GM12878 (cell line): ENCODE measurements at regions not wholly inside any gene's neighbourhood (a gene's known extent, or its start where the extent isn't known, plus 50 kb on each side); places are given as distances from the start of the nearest gene placed in this dataset.

Experiments
- ATAC-seq: fragments of 200-7000 bp; cut with Tn5 transposase; 3 replicates; pipeline ENCODE4 v1.9.1; 2020; ENCODE audit warnings: mild to moderate bottlenecking, moderate library complexity
- BruUV-seq: library from RNA; stranded (reverse); fragments of 400-500 nt; replicated peaks from 2 replicates; lab custom pipeline; 2021; lab: Mats Ljungman, UMichigan
- CTCF ChIA-PET: fragments of 300-600 bp; sonication (Branson Sonifier 250); formaldehyde crosslinking; extraction: SDS; loops from one replicate; lab custom pipeline; 2021; ENCODE audit warnings: inconsistent platforms; lab: Yijun Ruan, JAX
- POLR2A ChIA-PET: fragments of 350-600 bp; formaldehyde crosslinking; extraction: SDS; loops from one replicate; lab custom pipeline; 2021; ENCODE audit warnings: inconsistent platforms; lab: Charles Lee
- RAD21 ChIA-PET: fragments of 300-600 bp; sonication (Branson Sonifier 250); formaldehyde crosslinking; loops from one replicate; lab custom pipeline; 2023; ENCODE audit warnings: antibody characterized with exemption; ENCODE audit not compliant: unreplicated experiment; lab: Charles Lee
- SMC1A ChIA-PET: fragments of 300-600 bp; sonication (Branson Sonifier 250); formaldehyde crosslinking; loops from one replicate; lab custom pipeline; 2023; ENCODE audit not compliant: unreplicated experiment, uncharacterized antibody; lab: Charles Lee
- DNase-seq: peaks from one replicate; pipeline ENCODE4 v3.0.0-alpha.2; 2011; ENCODE audit warnings: low read depth, low spot score
- FAIRE-seq: peaks from 3 replicates; lab custom pipeline; 2011; peaks lifted over from hg19 to GRCh38; lab: Jason Lieb, UNC
- H2AFZ ChIP-seq: 2 replicates; pipeline ENCODE4 v1.6.0; 2011; ENCODE audit warnings: low read depth, low read length, control low read depth; ENCODE audit not compliant: control insufficient read depth
- H3K27ac ChIP-seq: 2 replicates; pipeline ENCODE4 v1.5.1; 2011; ENCODE audit warnings: control low read depth; ENCODE audit not compliant: control insufficient read depth, insufficient read depth
- H3K27me3 ChIP-seq, 2 experiments: replicated peaks in 1 of 2; 2 replicates each; pipeline versions ENCODE4 v1.6.0 to v1.6.1; 2011; ENCODE audit warnings: low read length in 1 of 2; ENCODE audit not compliant: control insufficient read depth in 2 of 2, insufficient read depth in 2 of 2
- H3K36me3 ChIP-seq, 2 experiments: 2 replicates each; pipeline ENCODE4 v1.5.1; 2011; ENCODE audit warnings: low read length in 1 of 2; ENCODE audit not compliant: control insufficient read depth in 2 of 2, insufficient read depth in 2 of 2
- H3K4me1 ChIP-seq: 2 replicates; pipeline ENCODE4 v1.6.1; 2011; ENCODE audit warnings: mild to moderate bottlenecking, low read length, moderate library complexity, mixed read lengths; ENCODE audit not compliant: control insufficient read depth, insufficient read depth
- H3K4me2 ChIP-seq: 2 replicates; pipeline ENCODE4 v1.6.0; 2011; ENCODE audit warnings: control low read depth; ENCODE audit not compliant: control insufficient read depth, insufficient read depth
- H3K4me3 ChIP-seq: fragments of 200-600 bp; sonication (generic); 2 replicates; pipeline ENCODE4 v1.5.1; 2016
- H3K79me2 ChIP-seq: 2 replicates; pipeline ENCODE4 v1.6.0; 2011; ENCODE audit warnings: low read length; ENCODE audit not compliant: control insufficient read depth, insufficient read depth
- H3K9ac ChIP-seq: 2 replicates; pipeline ENCODE4 v1.8.0; 2011; ENCODE audit warnings: low read length, control low read depth, mixed read lengths; ENCODE audit not compliant: control insufficient read depth, insufficient read depth
- H3K9me3 ChIP-seq: replicated peaks from 3 replicates; pipeline ENCODE4 v1.5.1; 2011; ENCODE audit warnings: mild to moderate bottlenecking, low read length; ENCODE audit not compliant: control insufficient read depth, insufficient read depth
- H4K20me1 ChIP-seq: 2 replicates; pipeline ENCODE4 v1.6.0; 2011; ENCODE audit not compliant: control insufficient read depth, insufficient read depth
- CEBPB ChIP-seq, 2 experiments: fragments of 150-350 bp in 1 of 2; IDR thresholded peaks; 2 replicates each; pipeline ENCODE4 v1.6.1; 2012 to 2014; ENCODE audit warnings: low read depth in 2 of 2, low read length in 2 of 2, borderline replicate concordance in 1 of 2, inconsistent platforms in 1 of 2
- PML ChIP-seq: IDR thresholded peaks from 2 replicates; pipeline ENCODE4 v1.6.1; 2012; ENCODE audit warnings: low read length, inconsistent platforms
- RB1 ChIP-seq: fragments of 450-650 bp; formaldehyde crosslinking; IDR thresholded peaks from 2 replicates; pipeline ENCODE4 v1.6.1; 2017; ENCODE audit warnings: mild to moderate bottlenecking, borderline replicate concordance
- TARDBP ChIP-seq: IDR thresholded peaks from 2 replicates; pipeline ENCODE4 v1.6.1; 2016; ENCODE audit warnings: borderline replicate concordance
- TBL1XR1 ChIP-seq: IDR thresholded peaks from 2 replicates; pipeline ENCODE4 v1.6.1; 2012; ENCODE audit warnings: low read depth, low read length, improper control_type of control experiment
- WRNIP1 ChIP-seq: IDR thresholded peaks from 2 replicates; pipeline ENCODE4 v1.6.1; 2011; ENCODE audit warnings: low read depth, low read length, improper control_type of control experiment, borderline replicate concordance
- ZNF207 ChIP-seq: fragments of 450-650 bp; IDR thresholded peaks from 2 replicates; pipeline ENCODE4 v1.6.1; 2014; ENCODE audit warnings: antibody characterized with exemption, mild to moderate bottlenecking, borderline replicate concordance
- WGBS: methylation state at CpG from one replicate; pipeline ENCODE4 v1.1.6; 2016; ENCODE audit warnings: low lambda C conversion rate; ENCODE audit not compliant: insufficient replicate concordance, insufficient coverage; ENCODE audit errors: missing lambda C conversion rate; 5-methylcytosine and 5-hydroxymethylcytosine counted together
- in situ Hi-C: fragments of 300-500 bp; cut with MboI; formaldehyde crosslinking; loops from 9 replicates; pipeline ENCODE4 v1.14.3; 2018; ENCODE audit warnings: mixed read lengths
- intact Hi-C: fragments of 100-400 bp; cut with micrococcal nuclease; formaldehyde crosslinking; loops from one replicate; pipeline ENCODE4 v1.14.2; 2022; ENCODE audit not compliant: unreplicated experiment
- TF ChIP-seq, protein P1 (sequence below): fragments of 450-650 bp; conservative IDR thresholded peaks from 2 replicates; pipeline ENCODE4 v1.6.1; 2017; ENCODE audit warnings: mild to moderate bottlenecking, moderate library complexity
- TF ChIP-seq, protein P2 (sequence below): IDR thresholded peaks from 2 replicates; pipeline ENCODE4 v1.6.1; 2011; ENCODE audit warnings: borderline replicate concordance, low read depth, mild to moderate bottlenecking, moderate library complexity, low read length; ENCODE audit not compliant: insufficient read depth, poor library complexity, severe bottlenecking
- TF ChIP-seq, protein P3 (sequence below): fragments of 150-350 bp; IDR thresholded peaks from 2 replicates; pipeline ENCODE4 v1.6.1; 2014; ENCODE audit warnings: mild to moderate bottlenecking, low read depth, low read length
- TF ChIP-seq, protein P4 (sequence below): IDR thresholded peaks from 2 replicates; pipeline ENCODE4 v1.6.1; 2011; ENCODE audit warnings: low read depth, mild to moderate bottlenecking, low read length, moderate library complexity, borderline replicate concordance; ENCODE audit errors: extremely low read depth

DNA sequence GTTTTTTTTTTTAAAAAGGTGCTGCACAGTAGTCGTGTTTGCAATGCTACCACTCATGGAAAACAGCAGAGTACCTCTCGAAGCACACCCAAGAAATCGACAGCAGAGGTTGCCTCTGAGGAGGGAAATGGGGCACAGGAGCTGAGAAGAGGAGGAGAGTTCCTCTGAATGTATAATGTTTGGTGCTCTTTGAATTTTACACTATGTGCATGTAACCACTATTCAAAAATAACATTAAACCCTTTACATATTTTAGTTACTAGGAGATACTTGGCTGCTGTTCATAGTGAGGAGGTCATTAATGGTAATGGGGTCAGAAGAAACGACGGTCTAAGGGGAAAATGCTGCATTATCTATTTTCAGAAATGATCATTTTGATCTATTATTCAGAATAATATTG, 129.4 kb upstream of the CLEC14A start:
- H3K27me3 ChIP-seq: no peaks in the 10 kb centered on the region
- SMC1A ChIA-PET: no interaction called here
- no peak overlapping the region for H3K4me2 ChIP-seq
- POLR2A ChIA-PET: no interaction called here
- no peak for DNase-seq
- no peaks in the 10 kb centered on the region for H3K4me1 ChIP-seq
- in situ Hi-C loops: no loop called here
- TF ChIP-seq, protein P1, sequence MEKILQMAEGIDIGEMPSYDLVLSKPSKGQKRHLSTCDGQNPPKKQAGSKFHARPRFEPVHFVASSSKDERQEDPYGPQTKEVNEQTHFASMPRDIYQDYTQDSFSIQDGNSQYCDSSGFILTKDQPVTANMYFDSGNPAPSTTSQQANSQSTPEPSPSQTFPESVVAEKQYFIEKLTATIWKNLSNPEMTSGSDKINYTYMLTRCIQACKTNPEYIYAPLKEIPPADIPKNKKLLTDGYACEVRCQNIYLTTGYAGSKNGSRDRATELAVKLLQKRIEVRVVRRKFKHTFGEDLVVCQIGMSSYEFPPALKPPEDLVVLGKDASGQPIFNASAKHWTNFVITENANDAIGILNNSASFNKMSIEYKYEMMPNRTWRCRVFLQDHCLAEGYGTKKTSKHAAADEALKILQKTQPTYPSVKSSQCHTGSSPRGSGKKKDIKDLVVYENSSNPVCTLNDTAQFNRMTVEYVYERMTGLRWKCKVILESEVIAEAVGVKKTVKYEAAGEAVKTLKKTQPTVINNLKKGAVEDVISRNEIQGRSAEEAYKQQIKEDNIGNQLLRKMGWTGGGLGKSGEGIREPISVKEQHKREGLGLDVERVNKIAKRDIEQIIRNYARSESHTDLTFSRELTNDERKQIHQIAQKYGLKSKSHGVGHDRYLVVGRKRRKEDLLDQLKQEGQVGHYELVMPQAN: no peak
- TF ChIP-seq PML (no peak), ZNF207 (no peak), RB1 (no peak)
- no peaks in the 10 kb centered on the region for H3K79me2 ChIP-seq
- H4K20me1 ChIP-seq: no peaks in the 10 kb centered on the region
- CTCF ChIA-PET: no interaction called here
- no peak overlapping the region for H3K4me3 ChIP-seq
- 6% methylated on average over 5 of the region's 5 CpGs for WGBS
- H3K36me3 ChIP-seq: no peaks in the 10 kb centered on the region
- FAIRE-seq: no peak
- BruUV-seq: no TSS peak
- intact Hi-C loops: no loop called here
- H3K9ac ChIP-seq: no peak overlapping the region
- H3K27ac ChIP-seq: no peak overlapping the region
- H2AFZ ChIP-seq: no peak overlapping the region
- ATAC-seq: no peak
- no peaks in the 10 kb centered on the region for H3K9me3 ChIP-seq
- RAD21 ChIA-PET: no interaction called here

DNA sequence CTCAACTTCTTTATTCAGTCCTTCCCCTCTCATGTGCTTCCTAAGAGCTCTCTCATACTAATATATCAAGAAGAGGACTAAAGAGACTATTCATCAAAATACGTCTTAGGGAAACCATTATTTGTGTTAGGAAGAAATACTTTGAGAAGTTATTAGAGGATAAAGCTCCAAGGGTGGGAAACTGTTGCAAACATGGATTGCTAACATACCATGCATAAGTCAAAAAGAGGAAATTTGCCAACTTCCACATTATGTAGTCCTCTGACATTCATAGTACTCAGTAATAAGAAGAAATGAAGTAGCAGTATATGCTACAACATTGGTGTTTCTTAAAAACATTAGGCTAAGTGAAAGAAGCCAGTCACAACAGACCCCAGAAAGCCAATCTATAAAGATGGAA, 128.8 kb upstream of the CLEC14A start:
- intact Hi-C loops: no loop called here
- Histone ChIP-seq H3K27ac (no peak overlapping the region), H3K27me3 (no peaks in the 10 kb centered on the region), H3K4me1 (no peaks in the 10 kb centered on the region), H3K9me3 (no peaks in the 10 kb centered on the region), H3K4me3 (no peak overlapping the region), H2AFZ (no peak overlapping the region), H3K36me3 (no peaks in the 10 kb centered on the region), H4K20me1 (no peaks in the 10 kb centered on the region), H3K9ac (no peak overlapping the region), H3K79me2 (no peaks in the 10 kb centered on the region), H3K4me2 (no peak overlapping the region)
- no peak for DNase-seq
- ChIA-PET SMC1A (no interaction called here), POLR2A (no interaction called here), RAD21 (no interaction called here), CTCF (no interaction called here)
- no peak for ATAC-seq
- no peak for FAIRE-seq
- in situ Hi-C loops: no loop called here
- 0% methylated on average over 1 of the region's 1 CpG for WGBS
- BruUV-seq: no TSS peak
- TF ChIP-seq, protein P2, sequence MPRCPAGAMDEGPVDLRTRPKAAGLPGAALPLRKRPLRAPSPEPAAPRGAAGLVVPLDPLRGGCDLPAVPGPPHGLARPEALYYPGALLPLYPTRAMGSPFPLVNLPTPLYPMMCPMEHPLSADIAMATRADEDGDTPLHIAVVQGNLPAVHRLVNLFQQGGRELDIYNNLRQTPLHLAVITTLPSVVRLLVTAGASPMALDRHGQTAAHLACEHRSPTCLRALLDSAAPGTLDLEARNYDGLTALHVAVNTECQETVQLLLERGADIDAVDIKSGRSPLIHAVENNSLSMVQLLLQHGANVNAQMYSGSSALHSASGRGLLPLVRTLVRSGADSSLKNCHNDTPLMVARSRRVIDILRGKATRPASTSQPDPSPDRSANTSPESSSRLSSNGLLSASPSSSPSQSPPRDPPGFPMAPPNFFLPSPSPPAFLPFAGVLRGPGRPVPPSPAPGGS: no peak
- TF ChIP-seq, protein P3, sequence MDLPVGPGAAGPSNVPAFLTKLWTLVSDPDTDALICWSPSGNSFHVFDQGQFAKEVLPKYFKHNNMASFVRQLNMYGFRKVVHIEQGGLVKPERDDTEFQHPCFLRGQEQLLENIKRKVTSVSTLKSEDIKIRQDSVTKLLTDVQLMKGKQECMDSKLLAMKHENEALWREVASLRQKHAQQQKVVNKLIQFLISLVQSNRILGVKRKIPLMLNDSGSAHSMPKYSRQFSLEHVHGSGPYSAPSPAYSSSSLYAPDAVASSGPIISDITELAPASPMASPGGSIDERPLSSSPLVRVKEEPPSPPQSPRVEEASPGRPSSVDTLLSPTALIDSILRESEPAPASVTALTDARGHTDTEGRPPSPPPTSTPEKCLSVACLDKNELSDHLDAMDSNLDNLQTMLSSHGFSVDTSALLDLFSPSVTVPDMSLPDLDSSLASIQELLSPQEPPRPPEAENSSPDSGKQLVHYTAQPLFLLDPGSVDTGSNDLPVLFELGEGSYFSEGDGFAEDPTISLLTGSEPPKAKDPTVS: no peak
- no peak for TF ChIP-seq WRNIP1
- no peak for TF ChIP-seq TBL1XR1
- TF ChIP-seq, protein P4, sequence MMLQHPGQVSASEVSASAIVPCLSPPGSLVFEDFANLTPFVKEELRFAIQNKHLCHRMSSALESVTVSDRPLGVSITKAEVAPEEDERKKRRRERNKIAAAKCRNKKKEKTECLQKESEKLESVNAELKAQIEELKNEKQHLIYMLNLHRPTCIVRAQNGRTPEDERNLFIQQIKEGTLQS: no peak
- TF ChIP-seq TARDBP: no peak
- no peak for TF ChIP-seq CEBPB (IDR thresholded peaks at IDR 0.05; ENCODE audit: borderline replicate concordance in 1 of 2, low read depth in 2 of 2, low read length in 2 of 2)
